Activated CD4-positive, alpha-beta T cell treated with anti-CD3 and anti-CD28 coated beads, Interleukin-2, amount 10 ng/mL, durations not matched to agents 7 days and 5 days (primary cell): ENCODE measurements at regions not wholly inside any gene's neighbourhood (a gene's known extent, or its start where the extent isn't known, plus 50 kb on each side); places are given as distances from the start of the nearest gene placed in this dataset.

Source experiments
- CTCF ChIA-PET: fragments of 350-600 bp; sonication (Branson Sonifier 250); formaldehyde crosslinking; loops from one replicate; lab custom pipeline; 2021; ENCODE audit warnings: antibody characterized with exemption; lab: Charles Lee
- POLR2A ChIA-PET: fragments of 350-600 bp; sonication (Branson Sonifier 250); formaldehyde crosslinking; loops from one replicate; lab custom pipeline; 2021; ENCODE audit warnings: antibody characterized with exemption; lab: Charles Lee
- DNase-seq: peaks from one replicate; pipeline ENCODE4 v3.0.0-alpha.2; 2020
- H3K27ac Mint-ChIP-seq: one replicate; pipeline ENCODE4 v1.8.0; 2021; ENCODE audit warnings: mild to moderate bottlenecking, moderate library complexity, mixed read lengths
- H3K27me3 Mint-ChIP-seq: one replicate; pipeline ENCODE4 v1.8.0; 2021; ENCODE audit warnings: mixed read lengths
- H3K36me3 Mint-ChIP-seq: one replicate; pipeline ENCODE4 v1.8.0; 2021; ENCODE audit warnings: low read depth, mixed read lengths
- H3K4me1 Mint-ChIP-seq: one replicate; pipeline ENCODE4 v1.8.0; 2021; ENCODE audit warnings: mixed read lengths
- H3K4me3 Mint-ChIP-seq: one replicate; pipeline ENCODE4 v1.8.0; 2021; ENCODE audit warnings: mild to moderate bottlenecking, moderate library complexity, mixed read lengths
- H3K9me3 Mint-ChIP-seq: one replicate; pipeline ENCODE4 v1.8.0; 2021; ENCODE audit warnings: mixed read lengths

DNA sequence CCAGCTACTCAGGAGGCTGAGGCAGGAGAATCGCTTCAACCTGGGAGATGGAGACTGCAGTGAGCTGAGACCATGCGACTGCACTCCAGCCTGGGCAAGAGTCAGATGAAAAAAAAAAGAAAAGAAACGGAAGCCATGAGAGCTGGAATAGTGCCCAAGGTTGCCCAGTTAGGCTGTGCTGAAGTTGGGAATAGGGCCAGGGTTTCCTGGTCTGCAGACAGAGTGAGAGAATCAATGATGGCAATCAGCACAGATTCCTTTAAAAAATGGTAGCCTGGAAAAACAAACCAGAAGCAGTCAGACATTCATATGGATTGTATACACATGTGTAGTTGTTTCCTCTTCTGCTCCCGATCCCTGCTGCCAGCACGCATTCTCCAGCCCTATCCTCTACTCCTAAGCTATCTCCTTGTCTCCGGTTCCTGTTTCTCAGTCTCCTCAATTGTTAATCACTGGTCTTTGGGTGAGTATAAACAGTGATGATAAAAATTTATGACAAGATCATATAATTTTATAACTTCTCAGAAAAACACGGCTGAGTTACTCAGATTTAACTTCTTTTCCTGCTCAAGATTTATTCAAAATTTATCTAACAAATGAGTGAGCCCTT lies 316.2 kb upstream of the UMPS start:
- no peaks in the 10 kb centered on the region for H3K9me3 Mint-ChIP-seq
- H3K4me1 Mint-ChIP-seq: no peaks in the 10 kb centered on the region
- H3K4me3 Mint-ChIP-seq: no peak overlapping the region
- H3K27me3 Mint-ChIP-seq: peaks cover 6% of the 10 kb centered on the region
- DNase-seq: no peak
- ChIA-PET POLR2A (no interaction called here), CTCF (no interaction called here)
- H3K27ac Mint-ChIP-seq: no peak overlapping the region
- H3K36me3 Mint-ChIP-seq: no peaks in the 10 kb centered on the region

DNA sequence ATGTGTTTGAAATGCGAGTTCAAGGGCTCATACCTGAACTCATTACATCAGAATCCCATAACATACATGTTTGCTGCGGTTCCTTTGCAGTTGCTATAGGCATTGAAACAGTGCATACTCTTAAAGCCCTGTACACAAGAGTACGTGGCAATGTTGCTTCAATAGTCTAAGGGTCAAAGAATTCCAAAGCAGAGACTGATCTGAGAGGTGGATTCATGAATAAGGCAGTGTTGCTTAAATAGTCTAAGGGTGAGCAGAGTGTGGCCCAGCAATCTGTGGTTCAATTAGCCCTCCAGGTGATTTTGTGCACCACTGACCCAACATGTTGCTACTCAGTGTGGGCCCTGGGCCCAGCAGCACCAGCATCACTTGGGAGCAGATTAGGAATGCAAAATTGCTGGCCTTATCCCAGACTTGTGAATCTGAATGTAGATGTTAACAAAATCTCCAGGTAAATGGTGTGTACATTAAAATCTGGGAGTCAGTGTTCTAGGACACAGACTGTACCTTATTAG lies 314.7 kb upstream of the UMPS start:
- Mint-ChIP-seq H3K4me1 (no peaks in the 10 kb centered on the region), H3K27me3 (no peaks in the 10 kb centered on the region), H3K27ac (no peak overlapping the region), H3K4me3 (no peak overlapping the region), H3K36me3 (no peaks in the 10 kb centered on the region), H3K9me3 (no peaks in the 10 kb centered on the region)
- CTCF ChIA-PET: no interaction called here
- DNase-seq: no peak
- POLR2A ChIA-PET: no interaction called here

DNA sequence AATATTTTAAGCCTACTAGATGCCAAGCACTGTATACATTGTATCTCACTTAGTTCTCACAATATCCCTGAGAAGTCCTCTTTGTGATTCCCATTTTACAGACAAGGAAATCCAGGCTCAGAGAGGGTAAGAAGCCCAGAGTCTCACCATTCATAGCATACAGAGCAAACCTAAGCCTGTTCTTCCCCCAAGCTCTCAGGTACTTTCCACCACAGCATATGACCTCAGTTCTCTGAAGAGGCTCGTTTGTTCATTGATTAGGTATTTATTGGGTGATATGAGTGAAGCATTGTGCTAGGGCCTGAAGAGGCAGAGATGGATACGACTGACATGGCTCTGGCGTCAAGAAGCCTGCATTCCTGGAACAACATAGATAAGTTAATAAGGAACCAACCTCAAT lies 310.9 kb upstream of the UMPS start:
- Mint-ChIP-seq H3K9me3 (no peaks in the 10 kb centered on the region), H3K27ac (no peak overlapping the region), H3K36me3 (no peaks in the 10 kb centered on the region), H3K4me3 (no peak overlapping the region), H3K4me1 (no peaks in the 10 kb centered on the region), H3K27me3 (peaks cover 4% of the 10 kb centered on the region)
- ChIA-PET POLR2A (no interaction called here), CTCF (no interaction called here)
- DNase-seq: no peak

DNA sequence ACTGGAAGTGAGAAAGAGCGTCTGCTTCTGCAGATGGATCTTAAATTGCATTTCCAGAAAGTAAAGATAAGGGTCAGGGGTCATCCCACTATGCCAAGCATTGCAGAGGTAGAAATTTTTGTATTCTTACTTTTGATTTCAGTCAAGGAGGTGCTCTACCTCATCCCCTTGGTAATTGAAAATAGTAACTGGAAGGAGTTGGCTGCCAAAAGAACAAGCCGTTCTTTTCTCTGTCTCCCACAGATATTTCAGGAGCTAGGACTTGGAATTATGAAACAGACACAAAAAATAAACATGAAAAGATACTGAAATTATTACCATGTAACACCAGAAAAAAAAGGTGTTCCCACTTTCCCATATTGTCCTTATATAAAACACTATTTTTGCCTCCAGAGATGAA lies 309.9 kb upstream of the UMPS start:
- POLR2A ChIA-PET: no interaction called here
- no peak for DNase-seq
- CTCF ChIA-PET: no interaction called here
- no peak overlapping the region for H3K4me3 Mint-ChIP-seq
- no peaks in the 10 kb centered on the region for H3K4me1 Mint-ChIP-seq
- no peaks in the 10 kb centered on the region for H3K36me3 Mint-ChIP-seq
- peaks cover 6% of the 10 kb centered on the region for H3K27me3 Mint-ChIP-seq
- H3K9me3 Mint-ChIP-seq: no peaks in the 10 kb centered on the region
- H3K27ac Mint-ChIP-seq: no peak overlapping the region

GRCh38 chr3:124422805-124423204 lies 307.4 kb upstream of the UMPS start:
- no peak overlapping the region for H3K4me3 Mint-ChIP-seq
- ChIA-PET CTCF (no interaction called here), POLR2A (no interaction called here)
- H3K27me3 Mint-ChIP-seq: peaks cover 9% of the 10 kb centered on the region
- no peaks in the 10 kb centered on the region for H3K36me3 Mint-ChIP-seq
- H3K4me1 Mint-ChIP-seq: no peaks in the 10 kb centered on the region
- no peak for DNase-seq
- no peak overlapping the region for H3K27ac Mint-ChIP-seq
- no peaks in the 10 kb centered on the region for H3K9me3 Mint-ChIP-seq

- H3K27me3 Mint-ChIP-seq: peaks cover 15% of the 10 kb centered on the region
- H3K4me1 Mint-ChIP-seq: no peaks in the 10 kb centered on the region
- POLR2A ChIA-PET: no interaction called here
Observed at GRCh38 chr3:124424396-124424795, 305.9 kb upstream of the UMPS start.

GRCh38 chr3:124425972-124426371 lies 304.3 kb upstream of the UMPS start:
- DNase-seq: no peak
- Mint-ChIP-seq H3K36me3 (no peaks in the 10 kb centered on the region), H3K9me3 (no peaks in the 10 kb centered on the region), H3K4me3 (no peak overlapping the region), H3K27ac (no peak overlapping the region), H3K27me3 (peaks cover 21% of the 10 kb centered on the region), H3K4me1 (no peaks in the 10 kb centered on the region)
- ChIA-PET CTCF (no interaction called here), POLR2A (no interaction called here)

More at GRCh38 chr3:124424396-124424795, 305.9 kb upstream of the UMPS start:
- CTCF ChIA-PET: no interaction called here
- no peak for DNase-seq
- Mint-ChIP-seq H3K4me3 (no peak overlapping the region), H3K36me3 (no peaks in the 10 kb centered on the region), H3K27ac (no peak overlapping the region), H3K9me3 (no peaks in the 10 kb centered on the region)

DNA sequence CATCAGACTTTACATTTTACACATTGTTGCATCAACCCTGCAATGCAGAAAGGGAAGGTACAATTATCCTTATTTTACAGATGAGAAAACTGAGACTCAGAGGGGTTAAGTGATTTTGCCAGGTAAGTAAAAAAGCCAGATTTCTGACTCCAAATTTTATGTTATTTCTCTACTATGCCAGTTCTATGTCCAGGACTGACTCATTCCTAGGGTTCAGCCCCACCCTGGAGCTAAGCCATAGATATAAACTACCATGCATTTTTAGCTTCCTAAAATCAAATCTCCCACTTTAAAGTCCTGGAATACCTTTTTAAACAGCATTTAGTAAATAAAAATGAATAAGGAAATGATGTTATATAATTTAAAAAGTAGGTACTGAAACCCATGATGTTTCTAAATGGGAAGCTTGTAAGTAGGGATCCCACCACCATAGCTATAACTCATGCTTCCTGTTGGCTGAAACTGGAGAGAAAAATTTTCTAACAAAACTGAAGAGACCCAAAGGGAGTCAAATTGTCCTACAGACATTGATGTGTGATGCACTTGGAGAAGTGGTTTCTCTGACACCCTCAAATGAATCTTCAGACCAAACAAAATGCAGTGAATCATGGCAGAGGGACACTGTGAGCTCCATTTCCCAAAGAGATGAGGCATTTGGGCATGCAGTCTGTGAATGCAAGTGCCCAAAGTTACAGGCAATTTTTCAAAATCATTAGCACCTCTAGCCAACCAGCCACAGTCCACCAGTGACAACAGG lies 301.7 kb upstream of the UMPS start:
- no peak overlapping the region for H3K27ac Mint-ChIP-seq
- no peak for DNase-seq
- no peak overlapping the region for H3K4me3 Mint-ChIP-seq
- peaks cover 17% of the 10 kb centered on the region for H3K27me3 Mint-ChIP-seq
- H3K9me3 Mint-ChIP-seq: no peaks in the 10 kb centered on the region
- ChIA-PET POLR2A (no interaction called here), CTCF (no interaction called here)
- no peaks in the 10 kb centered on the region for H3K36me3 Mint-ChIP-seq
- H3K4me1 Mint-ChIP-seq: no peaks in the 10 kb centered on the region

DNA sequence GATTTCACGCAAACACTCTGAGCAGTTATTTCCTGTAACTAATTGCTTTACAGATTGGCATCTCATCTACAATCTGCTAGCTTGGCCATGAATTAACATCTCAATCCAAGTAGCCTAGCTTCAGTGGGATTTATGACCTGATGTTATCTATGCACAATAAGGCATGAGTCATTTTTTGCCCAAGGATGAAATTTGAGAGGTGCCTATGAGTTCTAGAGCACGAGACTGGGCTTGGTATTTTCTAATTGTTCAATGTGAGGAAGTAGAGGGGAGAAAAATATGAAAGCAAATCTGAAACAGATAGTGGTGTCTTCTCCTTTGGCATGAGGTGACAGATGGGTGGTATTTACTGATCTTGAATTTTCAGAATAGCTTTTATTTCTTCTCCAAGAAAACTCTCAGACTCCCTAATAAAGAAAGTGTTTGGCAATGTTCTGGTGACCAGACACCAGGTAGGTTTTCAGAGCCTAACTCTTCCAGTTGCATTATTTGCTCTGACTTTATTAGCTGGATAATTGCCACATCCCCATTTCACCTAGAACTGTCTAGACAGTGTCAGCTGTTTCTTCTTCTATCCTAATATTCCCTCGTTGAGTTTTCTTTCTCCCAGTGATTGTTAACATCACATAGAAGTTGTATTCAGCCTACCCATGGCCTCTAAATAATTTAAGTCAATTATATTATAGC lies 301.0 kb upstream of the UMPS start:
- Mint-ChIP-seq H3K27me3 (peaks cover 18% of the 10 kb centered on the region), H3K4me3 (no peak overlapping the region), H3K9me3 (no peaks in the 10 kb centered on the region), H3K36me3 (no peaks in the 10 kb centered on the region), H3K4me1 (no peaks in the 10 kb centered on the region), H3K27ac (no peak overlapping the region)
- ChIA-PET CTCF (no interaction called here), POLR2A (no interaction called here)
- no peak for DNase-seq

DNA sequence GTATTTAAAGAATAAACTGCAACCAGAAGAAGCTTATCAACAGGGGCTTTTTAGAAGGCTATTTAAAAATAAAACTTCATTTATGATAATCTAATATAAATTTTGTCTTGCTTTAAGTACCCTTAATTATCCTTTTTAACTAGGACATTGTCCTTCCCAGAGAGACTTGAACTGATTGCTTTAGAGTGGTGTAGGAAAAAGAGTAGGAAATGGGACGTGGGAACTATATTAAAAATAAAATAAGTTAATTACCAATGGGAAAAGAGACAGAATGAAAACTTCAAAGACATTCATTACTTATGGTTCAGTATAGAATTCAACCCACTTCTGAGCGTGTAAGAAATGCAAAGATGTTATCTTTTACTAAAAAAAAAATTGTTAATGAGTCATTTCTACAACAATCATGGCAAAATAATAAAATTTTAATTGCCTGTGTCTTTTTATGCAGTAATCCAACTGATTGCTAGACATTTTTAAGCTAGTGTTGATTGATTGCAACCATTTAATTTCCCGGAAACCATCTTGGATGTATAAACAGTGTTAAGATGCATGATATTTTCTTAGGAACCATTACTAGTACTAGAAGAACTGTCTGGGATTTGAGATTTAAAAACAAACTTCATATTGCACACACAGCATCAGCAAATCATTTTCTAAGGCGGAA lies 298.8 kb upstream of the UMPS start:
- POLR2A ChIA-PET: no interaction called here
- Mint-ChIP-seq H3K27ac (no peak overlapping the region), H3K36me3 (no peaks in the 10 kb centered on the region), H3K27me3 (peaks cover 16% of the 10 kb centered on the region), H3K9me3 (no peaks in the 10 kb centered on the region), H3K4me3 (no peak overlapping the region), H3K4me1 (no peaks in the 10 kb centered on the region)
- CTCF ChIA-PET: no interaction called here
- no peak for DNase-seq

GRCh38 chr3:124434176-124434575 lies 296.1 kb upstream of the UMPS start:
- Mint-ChIP-seq H3K4me3 (no peak overlapping the region), H3K27me3 (peaks cover 7% of the 10 kb centered on the region), H3K27ac (no peak overlapping the region), H3K9me3 (no peaks in the 10 kb centered on the region), H3K36me3 (no peaks in the 10 kb centered on the region), H3K4me1 (no peaks in the 10 kb centered on the region)
- no peak for DNase-seq
- ChIA-PET CTCF (no interaction called here), POLR2A (no interaction called here)

DNA sequence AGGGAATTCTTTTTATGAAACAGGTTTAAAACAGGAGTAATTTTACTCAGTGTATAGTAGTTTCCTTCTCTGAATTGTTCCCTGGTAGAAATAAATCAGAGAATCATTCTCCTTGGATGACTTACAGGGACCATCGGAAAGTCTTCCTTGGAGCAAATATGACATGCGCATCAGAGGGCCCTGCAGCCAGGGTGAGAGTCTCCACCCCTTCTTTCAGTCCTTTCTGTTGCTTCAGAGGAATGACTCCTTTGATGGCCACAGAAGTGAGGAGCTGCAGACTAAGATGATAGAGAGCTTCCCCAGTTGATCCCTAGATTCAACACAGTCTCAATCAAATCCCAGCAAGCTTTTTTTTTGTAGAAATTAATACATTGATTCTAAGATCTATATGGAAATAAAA lies 294.8 kb upstream of the UMPS start:
- no peak overlapping the region for H3K4me3 Mint-ChIP-seq
- H3K9me3 Mint-ChIP-seq: no peaks in the 10 kb centered on the region
- ChIA-PET POLR2A (interaction anchor here (0.6 kb wide), 1 partner anchor 9 kb away, joined by 4 read pairs; no protein-coding TSS in a partner anchor), CTCF (interaction anchor here (0.7 kb wide), 1 partner anchor 40 kb away, joined by 5 read pairs; no protein-coding TSS in a partner anchor)
- H3K36me3 Mint-ChIP-seq: no peaks in the 10 kb centered on the region
- peaks cover 2% of the 10 kb centered on the region for H3K27me3 Mint-ChIP-seq
- no peak for DNase-seq
- no peaks in the 10 kb centered on the region for H3K4me1 Mint-ChIP-seq
- no peak overlapping the region for H3K27ac Mint-ChIP-seq

GRCh38 chr3:124438813-124439212 lies 291.4 kb upstream of the UMPS start:
- no peaks in the 10 kb centered on the region for H3K36me3 Mint-ChIP-seq
- peaks cover 3% of the 10 kb centered on the region for H3K27me3 Mint-ChIP-seq
- no peaks in the 10 kb centered on the region for H3K9me3 Mint-ChIP-seq
- POLR2A ChIA-PET: no interaction called here
- H3K4me1 Mint-ChIP-seq: no peaks in the 10 kb centered on the region
- CTCF ChIA-PET: no interaction called here
- no peak overlapping the region for H3K27ac Mint-ChIP-seq
- DNase-seq: no peak
- H3K4me3 Mint-ChIP-seq: no peak overlapping the region
